Superior temporal gyrus (tissue), 1 donor: ENCODE measurements at regions not wholly inside any gene's neighbourhood (a gene's known extent, or its start where the extent isn't known, plus 50 kb on each side); places are given as distances from the start of the nearest gene placed in this dataset.
"Not testable (repeated sequence)": the region's sequence is repeated elsewhere in the genome, so short reads cannot be mapped to it uniquely, and the experiment has no call there.

Experiments used
- DNase-seq: peaks from one replicate; pipeline ENCODE4 v3.0.0-alpha.2; 2016; ENCODE audit errors: extremely low spot score

- DNase-seq = no peak
Measured at GRCh38 chr1:30153743-30154449, 569.5 kb downstream of the MATN1 start.

- no peak for DNase-seq
Measured at GRCh38 chr1:30151826-30152225, 571.6 kb downstream of the MATN1 start.

DNA sequence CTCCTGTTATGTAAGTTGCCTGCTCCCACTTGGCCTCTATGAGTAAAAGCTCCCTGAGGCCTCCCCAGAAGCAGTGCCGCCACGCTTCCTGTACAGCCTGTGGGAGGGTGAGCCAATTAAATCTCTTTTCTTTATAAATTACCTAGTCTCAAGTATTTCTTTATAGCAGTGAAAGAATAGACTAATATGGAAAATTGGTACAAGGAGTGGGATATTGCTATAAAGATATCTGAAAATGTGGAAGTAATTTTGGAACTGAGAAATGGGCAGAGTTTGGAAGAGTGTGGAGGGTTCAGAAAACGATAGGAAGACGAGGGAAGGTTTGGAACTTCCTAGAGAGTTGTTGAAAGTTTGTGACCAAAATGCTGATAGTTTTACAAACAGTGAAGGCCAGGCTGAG, 572.3 kb downstream of the MATN1 start:
- DNase-seq = no peak

DNA sequence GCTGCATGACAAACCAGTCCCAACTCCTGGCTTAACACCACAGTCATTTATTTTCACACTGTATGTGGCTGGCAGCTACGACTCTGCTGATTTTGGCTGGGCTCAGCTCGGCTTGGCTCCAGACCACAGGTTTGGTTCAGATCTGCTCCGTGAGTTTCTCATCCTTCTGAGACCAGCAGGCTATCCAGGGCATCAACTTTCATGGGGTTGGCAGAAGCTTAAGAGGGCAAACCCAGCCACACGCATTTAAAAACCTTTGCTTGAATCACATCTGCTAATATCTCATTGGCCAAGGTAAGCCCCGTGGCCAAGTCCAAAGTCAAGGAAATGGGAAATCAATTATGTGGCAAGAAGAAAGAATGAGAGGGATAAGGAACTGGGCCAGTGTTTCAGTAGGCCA, 574.2 kb downstream of the MATN1 start:
- DNase-seq = no peak

- no peak for DNase-seq
Measured at GRCh38 chr1:30148676-30149075, 574.7 kb downstream of the MATN1 start.

DNA sequence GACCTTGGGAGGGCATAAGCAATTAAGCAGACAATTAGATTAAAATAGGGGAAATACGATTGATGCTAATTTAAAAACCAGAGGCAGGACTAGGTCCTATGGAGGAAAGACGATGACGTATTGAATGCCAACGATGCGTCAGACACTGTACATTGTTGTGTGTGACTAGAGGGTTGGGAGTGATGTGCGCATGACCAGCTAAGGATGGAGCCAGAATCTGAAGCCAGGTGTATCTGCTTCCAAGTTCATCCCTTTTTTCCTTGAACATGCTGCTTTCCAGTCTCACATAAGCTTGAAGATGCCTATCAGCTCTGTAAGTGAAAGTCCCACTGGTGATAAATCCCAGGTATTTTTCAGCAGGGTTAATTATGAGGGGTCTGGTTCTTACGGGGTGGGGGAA, 576.2 kb downstream of the MATN1 start:
- no peak for DNase-seq

DNA sequence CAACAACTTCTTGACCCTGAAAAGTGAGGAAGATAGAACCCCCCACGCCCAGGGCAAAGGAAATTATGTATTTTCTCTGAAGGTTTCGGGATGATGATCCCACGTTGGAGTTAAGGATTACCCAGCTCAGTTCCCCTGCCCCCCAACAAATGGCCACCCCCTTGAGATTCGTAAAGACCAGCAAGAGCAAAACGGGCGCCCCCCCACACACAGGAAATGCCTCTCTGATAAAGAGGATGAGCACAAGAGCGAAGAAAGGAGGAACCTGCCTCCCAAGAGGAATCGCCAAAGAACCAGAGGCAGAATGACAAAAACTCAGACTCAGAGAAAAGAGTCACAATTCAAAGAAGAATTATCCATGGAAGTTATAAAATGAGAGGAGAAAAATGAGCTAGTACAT, 576.9 kb downstream of the MATN1 start:
- DNase-seq = no peak

GRCh38 chr1:30145723-30146303, 577.6 kb downstream of the MATN1 start:
- no peak for DNase-seq

DNA sequence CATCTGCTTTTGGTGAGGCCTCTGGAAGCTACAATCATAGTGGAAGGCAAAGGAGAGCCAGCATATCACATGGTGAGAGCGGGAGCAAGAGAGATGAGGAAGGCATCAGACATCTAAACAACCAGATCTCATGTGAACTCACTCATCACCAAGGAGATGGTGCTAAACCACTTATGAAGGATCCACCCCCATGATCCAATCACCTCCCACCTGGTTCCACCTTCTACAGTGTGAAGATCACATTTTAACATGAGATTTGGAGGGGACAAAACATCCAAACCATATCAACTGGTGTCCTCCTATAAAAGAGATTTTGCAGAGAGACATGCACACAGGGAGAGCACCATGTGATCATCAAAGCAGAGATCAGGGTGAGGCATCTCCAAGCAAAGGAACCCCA, 578.6 kb downstream of the MATN1 start:
- DNase-seq = no peak

- no peak for DNase-seq
Measured at GRCh38 chr1:30143517-30143916, 579.9 kb downstream of the MATN1 start.

DNA sequence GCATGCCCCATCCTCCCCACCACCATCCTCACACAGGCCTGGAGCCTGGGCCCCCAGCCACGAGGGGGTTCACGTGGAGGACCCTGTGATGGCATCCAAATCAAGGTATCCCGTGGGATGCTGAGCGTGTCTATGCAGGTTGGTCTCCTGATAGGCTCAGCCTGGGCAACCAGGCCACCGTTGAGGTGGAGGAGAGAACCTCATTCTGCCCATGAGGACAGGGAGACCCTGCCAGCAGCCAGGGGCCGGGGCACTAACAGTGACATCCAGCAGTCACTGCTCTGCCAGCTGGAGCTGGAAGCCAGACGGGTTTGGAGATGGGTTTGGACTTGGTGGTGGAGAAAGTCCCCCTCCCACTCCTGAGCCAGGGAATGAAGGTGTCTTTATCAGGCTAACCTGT, 582.8 kb downstream of the MATN1 start:
- DNase-seq = no peak

- DNase-seq = no peak
Measured at GRCh38 chr1:30138891-30139290, 584.5 kb downstream of the MATN1 start.

DNA sequence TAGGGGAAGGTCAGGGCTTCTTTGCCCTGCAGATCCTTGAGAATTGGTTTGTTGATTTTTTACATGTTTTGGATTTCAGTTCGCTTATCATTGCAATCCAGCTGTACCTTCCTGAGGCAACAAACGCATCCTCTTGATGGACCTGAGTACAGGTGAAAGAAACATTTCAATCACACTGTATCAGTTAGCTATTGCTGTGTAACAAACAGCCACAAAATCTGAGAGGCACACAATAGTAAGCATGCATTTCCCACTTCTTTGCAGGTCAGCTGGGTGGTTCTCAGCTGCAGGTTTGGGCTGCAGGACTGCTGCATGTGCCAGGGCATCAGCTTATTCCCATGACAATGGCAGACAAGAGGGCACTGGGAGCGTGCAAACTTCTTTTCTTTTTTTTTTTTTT, 586.4 kb downstream of the MATN1 start:
- no peak for DNase-seq

DNA sequence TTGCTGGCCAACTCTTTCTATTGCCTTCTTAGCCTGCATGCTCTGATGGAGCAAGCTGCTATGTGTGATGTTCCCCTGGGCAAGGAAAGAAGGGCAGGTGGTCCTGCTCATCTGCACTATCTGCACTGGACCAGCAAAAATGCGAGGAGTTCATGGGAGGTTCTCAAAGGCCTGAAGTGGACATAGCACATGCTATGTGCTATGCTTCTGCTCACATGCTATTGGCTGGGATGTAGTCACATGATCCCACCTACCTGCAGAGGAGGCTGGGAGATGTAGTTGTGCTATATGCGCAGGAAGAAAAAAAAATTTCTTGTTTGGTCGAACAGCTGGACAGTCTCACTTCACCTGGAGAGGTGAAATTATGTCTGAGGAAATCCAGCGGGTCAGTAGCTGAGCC, 587.7 kb downstream of the MATN1 start:
- DNase-seq = no peak

DNA sequence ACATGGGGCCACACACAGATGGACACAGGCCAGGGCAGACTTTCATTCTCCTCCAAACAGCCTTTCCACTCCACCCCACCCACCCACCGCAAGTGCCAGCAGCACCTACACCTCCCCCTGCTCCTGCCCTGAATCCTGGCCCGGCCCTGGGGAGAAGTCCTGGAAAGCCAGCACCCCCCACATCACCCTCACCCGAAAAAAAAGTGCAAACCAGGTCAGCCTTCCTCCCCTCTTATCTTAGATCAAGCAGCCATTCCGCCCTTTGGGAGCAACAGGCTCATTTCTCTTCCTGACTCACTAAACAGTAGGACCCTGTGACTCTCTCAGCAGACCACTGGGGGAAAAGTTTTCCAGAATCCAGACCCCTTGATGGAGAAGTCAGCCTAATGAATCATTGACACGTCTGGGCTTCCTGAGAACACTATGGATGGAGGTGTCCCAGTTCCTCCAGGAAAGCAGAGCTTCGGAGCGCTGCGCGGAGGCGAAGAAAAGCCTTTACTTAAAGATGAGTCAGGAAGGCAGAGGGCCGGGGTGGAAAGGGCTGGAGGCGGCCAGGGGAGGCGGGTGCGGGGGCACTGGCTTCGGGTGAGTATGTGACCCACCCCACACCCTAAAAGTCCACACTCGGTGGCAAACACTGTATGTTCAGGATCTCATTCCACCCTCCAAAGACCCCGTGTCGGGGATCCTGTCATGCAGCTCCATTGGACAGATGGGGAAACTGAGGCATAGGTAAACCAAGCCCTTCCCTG, 588.7 kb downstream of the MATN1 start:
- no peak for DNase-seq

DNA sequence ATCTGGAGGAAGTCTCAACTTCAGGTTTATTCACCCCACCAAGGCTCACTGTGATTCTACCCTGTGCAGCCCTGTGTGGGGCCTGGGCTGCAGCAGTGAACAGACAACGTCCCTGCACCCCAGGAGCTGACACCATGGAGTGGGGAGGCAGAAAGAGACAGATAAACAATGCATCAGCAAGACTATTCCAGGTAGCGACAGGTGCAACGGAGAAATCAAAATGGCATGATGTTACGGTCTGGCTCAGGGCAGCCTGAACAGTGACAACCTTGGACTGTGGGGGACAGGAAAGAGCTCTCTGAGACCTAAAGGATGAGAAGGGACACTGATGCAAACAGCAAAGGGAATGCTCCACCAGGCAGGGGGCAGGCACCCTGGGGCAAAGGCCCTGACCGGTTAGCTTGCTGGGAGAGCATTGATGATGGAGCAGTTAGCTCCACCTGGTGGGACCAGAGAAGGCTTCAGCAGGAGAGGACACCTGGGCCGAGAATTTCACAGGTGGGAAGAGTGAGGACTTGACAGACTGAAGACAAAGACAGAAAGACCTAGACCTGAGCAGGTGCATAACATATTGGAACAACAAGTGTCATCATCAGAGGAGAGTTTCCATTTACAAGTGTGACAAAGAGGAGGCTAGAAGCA, 589.9 kb downstream of the MATN1 start:
- no peak for DNase-seq

GRCh38 chr1:30132602-30133286, 590.6 kb downstream of the MATN1 start:
- DNase-seq = no peak

GRCh38 chr1:30130566-30130965, 592.8 kb downstream of the MATN1 start:
- not testable (repeated sequence) for DNase-seq

DNA sequence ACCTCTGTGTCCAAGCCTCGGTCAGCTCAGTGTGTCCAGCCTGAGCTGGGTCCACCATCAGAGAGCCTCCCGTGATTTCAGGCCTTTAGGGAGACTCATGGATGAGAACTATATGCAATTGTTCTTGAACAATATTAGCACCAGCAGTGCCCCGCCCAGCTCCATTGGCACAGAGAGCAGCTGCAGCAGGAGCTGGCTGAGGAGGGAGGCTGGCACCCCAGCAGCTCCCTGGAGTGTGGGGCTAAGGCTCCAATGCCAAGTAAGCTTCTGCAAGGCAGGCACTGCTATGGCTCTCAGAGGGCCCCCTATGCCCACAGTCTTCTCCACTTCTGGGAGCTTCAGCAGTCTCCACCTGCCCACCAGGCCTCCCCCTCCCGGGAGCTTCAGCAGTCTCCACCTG, 593.3 kb downstream of the MATN1 start:
- no peak for DNase-seq

GRCh38 chr1:30129421-30130055, 593.8 kb downstream of the MATN1 start:
- no peak for DNase-seq

DNA sequence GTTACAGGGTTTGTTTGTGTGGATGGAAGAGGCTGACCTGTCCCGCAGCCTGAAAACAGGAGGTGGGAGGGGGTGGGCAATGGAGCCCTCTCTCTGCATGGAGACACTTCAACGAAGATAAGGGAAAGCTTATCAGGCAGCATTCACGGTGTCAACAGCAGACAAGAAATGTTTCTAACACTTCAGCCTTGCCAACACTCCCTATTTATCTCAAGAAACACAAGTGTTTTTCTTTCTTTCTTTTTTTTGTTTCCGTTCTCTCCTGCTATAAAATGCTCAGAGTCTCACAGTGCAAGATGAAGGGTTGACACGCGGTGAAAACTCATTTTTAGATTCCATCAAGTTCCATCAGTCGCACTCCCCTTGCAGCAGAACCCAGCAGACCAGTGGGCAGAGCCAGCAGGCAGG, 594.4 kb downstream of the MATN1 start:
- no peak for DNase-seq

DNA sequence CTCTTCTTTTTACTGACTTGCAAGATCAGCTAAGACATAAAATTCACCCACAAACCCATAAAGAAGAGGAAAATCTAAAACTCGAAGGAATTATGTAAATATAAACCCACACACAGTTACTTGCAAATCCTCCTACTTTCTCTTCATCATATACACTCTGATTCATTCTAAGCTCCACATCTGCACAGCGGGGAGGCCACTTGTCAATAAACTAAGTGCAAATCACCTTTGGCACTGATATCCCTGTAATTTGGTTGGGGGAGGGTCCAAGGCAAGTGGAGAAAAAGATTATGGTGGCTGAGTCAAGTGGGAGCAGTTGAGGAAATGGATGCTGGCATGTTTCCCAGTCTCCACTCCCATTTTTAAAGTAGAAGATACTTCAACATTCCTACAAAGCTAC, 596.5 kb downstream of the MATN1 start:
- no peak for DNase-seq
